Stimulated activated CD4-positive, alpha-beta T cell treated with anti-CD3 and anti-CD28 coated beads, Interleukin-1b, Interleukin-23, amount 100 ng/mL, for 48 hours (primary cell): ENCODE measurements at regions not wholly inside any gene's neighbourhood (a gene's known extent, or its start where the extent isn't known, plus 50 kb on each side); places are given as distances from the start of the nearest gene placed in this dataset.
"Not testable (repeated sequence)": the region's sequence is repeated elsewhere in the genome, so short reads cannot be mapped to it uniquely, and the experiment has no call there.

Source experiments
- DNase-seq: peaks from one replicate; pipeline ENCODE4 v3.0.0-alpha.2; 2020

- DNase-seq, result no peak
Measured at GRCh38 chr6:56837322-56837894, 117.5 kb upstream of the BEND6 start.

- DNase-seq, result no peak
Measured at GRCh38 chr6:56835612-56836011, 119.3 kb upstream of the BEND6 start.

GRCh38 chr6:56833873-56834272, 121.0 kb upstream of the BEND6 start:
- no peak for DNase-seq

- no peak for DNase-seq
Measured at GRCh38 chr6:56833127-56833791, 121.6 kb upstream of the BEND6 start.

- no peak for DNase-seq
Measured at GRCh38 chr6:56832225-56832624, 122.7 kb upstream of the BEND6 start.

- no peak for DNase-seq
Measured at GRCh38 chr6:56831334-56831733, 123.6 kb upstream of the BEND6 start.

GRCh38 chr6:56827908-56828649, 126.8 kb upstream of the BEND6 start:
- DNase-seq, result no peak

- DNase-seq, result not testable (repeated sequence)
Measured at GRCh38 chr6:56824431-56824830, 130.5 kb upstream of the BEND6 start.

- no peak for DNase-seq
Measured at GRCh38 chr6:56821005-56821432, 133.9 kb upstream of the BEND6 start.

GRCh38 chr6:56820060-56820459, 134.8 kb upstream of the BEND6 start:
- no peak for DNase-seq

- no peak for DNase-seq
Measured at GRCh38 chr6:56819604-56820003, 135.3 kb upstream of the BEND6 start.

GRCh38 chr6:56816370-56816769, 138.5 kb upstream of the BEND6 start:
- DNase-seq, result no peak

GRCh38 chr6:56815436-56815835, 139.5 kb upstream of the BEND6 start:
- DNase-seq, result no peak

GRCh38 chr6:56814802-56815201, 140.1 kb upstream of the BEND6 start:
- no peak for DNase-seq

GRCh38 chr6:56814308-56814707, 140.6 kb upstream of the BEND6 start:
- DNase-seq, result no peak

- not testable (repeated sequence) for DNase-seq
Measured at GRCh38 chr6:56812851-56813250, 142.1 kb upstream of the BEND6 start.

GRCh38 chr6:56808871-56809359, 146.0 kb upstream of the BEND6 start:
- DNase-seq, result no peak

- DNase-seq, result no peak
Measured at GRCh38 chr6:56807989-56808337, 146.9 kb upstream of the BEND6 start.

- DNase-seq, result no peak
Measured at GRCh38 chr6:56807326-56807988, 147.4 kb upstream of the BEND6 start.

GRCh38 chr6:56806368-56806767, 148.5 kb upstream of the BEND6 start:
- DNase-seq, result no peak

- no peak for DNase-seq
Measured at GRCh38 chr6:56804996-56805395, 149.9 kb upstream of the BEND6 start.

GRCh38 chr6:56803594-56803993, 151.3 kb upstream of the BEND6 start:
- no peak for DNase-seq

GRCh38 chr6:56802584-56802983, 152.3 kb upstream of the BEND6 start:
- DNase-seq, result no peak

- DNase-seq, result no peak
Measured at GRCh38 chr6:56799989-56800388, 154.9 kb upstream of the BEND6 start.
